ENCODE measurements at regions not wholly inside any gene's neighbourhood (a gene's known extent, or its start where the extent isn't known, plus 50 kb on each side); places are given as distances from the start of the nearest gene placed in this dataset.
A peak's percentile ranks its signal among the peaks of the same experiment; 100 is the strongest.
"Not testable (repeated sequence)": the region's sequence is repeated elsewhere in the genome, so short reads cannot be mapped to it uniquely, and the experiment has no call there.

DNA sequence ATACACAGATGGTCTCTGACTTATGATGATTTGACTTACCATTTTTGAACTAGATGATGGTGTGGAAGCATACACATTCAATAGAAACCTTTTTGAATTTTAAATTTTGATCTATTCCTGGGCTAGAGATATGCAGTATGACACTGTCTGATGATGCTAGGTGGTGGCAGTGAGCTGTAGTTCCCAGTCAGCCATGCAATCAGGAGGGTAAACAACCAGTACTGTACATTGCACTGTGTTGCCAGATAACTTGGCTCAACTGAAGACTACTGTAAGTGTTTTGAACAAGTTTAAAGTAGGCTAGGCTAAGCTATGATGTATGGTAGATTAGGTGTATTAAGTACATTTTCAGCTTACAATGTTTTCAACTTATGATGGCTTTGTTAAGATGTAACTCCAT, 859.1 kb upstream of the ARRDC3 start:
- no peak overlapping the region for H3K27ac ChIP-seq
- TF ChIP-seq ZFX (IDR thresholded peaks at IDR 0.05) (no peak), CTCF (conservative IDR thresholded peaks at IDR 0.05) (peak; percentile 29)

- TF ChIP-seq CTCF (conservative IDR thresholded peaks at IDR 0.05) (no peak), ZFX (IDR thresholded peaks at IDR 0.05) (no peak)
- no peak overlapping the region for H3K27ac ChIP-seq
These were observed 854.8 kb upstream of the ARRDC3 start for GRCh38 chr5:92237896-92238295.

DNA sequence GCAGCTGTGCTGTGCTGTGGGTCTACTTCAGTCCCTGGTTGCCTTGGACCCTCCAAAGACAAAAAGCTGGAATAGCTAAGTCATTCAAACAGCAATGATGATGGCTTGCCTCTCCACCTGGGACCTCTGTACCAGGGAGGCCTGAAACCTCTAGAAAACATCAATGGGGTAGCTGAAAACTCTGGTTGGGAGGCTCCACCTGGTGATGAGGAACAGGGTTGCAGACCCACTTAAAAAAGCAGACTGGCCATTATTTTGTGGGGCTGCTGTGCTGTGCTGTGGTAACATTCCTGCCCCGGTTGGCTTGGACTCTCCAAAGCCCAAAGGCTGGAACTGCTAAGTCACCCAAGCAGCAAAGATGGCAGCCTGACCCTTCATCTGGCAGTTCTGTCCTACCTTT, 839.3 kb upstream of the ARRDC3 start:
- TF ChIP-seq ZFX (IDR thresholded peaks at IDR 0.05) (no peak), CTCF (conservative IDR thresholded peaks at IDR 0.05) (peak; percentile 32)
- H3K27ac ChIP-seq = no peak overlapping the region

- not testable (repeated sequence) for H3K27ac ChIP-seq
These were observed 833.7 kb upstream of the ARRDC3 start for GRCh38 chr5:92216852-92217251.

DNA sequence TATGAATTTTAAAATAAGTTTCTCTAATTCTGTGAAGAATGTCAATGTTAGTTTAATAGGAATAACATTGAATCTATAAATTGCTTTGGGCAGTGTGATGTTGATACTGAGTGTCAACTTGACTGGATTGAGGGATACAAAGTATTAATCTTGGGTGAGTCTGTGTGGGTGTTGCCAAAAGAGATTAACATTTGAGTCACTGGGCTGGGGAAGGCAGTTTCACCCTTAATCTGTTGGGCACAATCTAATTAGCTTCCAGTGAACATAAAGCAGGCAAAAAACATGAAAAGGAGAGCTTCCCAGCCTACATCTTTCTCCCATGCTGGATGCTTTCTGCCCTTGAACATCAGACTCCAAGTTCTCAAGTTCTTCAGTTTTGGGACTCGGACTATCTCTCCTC, 832.0 kb upstream of the ARRDC3 start:
- H3K27ac ChIP-seq = no peak overlapping the region
- no peak for TF ChIP-seq ZFX (IDR thresholded peaks at IDR 0.05)
- no peak for TF ChIP-seq CTCF (conservative IDR thresholded peaks at IDR 0.05)

DNA sequence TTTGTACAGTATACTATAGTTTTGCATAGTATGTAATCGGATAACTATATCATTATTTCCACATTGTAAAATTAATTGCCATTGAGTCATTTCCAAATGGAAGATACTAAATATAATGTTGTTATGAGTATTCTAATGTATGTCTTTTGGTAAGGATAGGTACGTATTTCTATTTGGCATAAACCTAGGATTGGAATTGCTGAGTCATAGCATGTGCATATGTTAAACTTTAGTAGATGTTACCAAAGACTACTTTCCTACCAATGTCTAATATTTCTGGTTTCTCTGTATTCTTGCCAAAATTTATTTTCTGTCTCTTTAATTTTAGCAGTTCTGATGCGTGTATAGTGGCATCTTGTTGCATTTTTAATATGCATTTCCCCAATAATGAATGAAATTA, 825.1 kb upstream of the ARRDC3 start:
- no peak for TF ChIP-seq ZFX (IDR thresholded peaks at IDR 0.05)
- TF ChIP-seq CTCF (conservative IDR thresholded peaks at IDR 0.05) = no peak
- no peak overlapping the region for H3K27ac ChIP-seq

DNA sequence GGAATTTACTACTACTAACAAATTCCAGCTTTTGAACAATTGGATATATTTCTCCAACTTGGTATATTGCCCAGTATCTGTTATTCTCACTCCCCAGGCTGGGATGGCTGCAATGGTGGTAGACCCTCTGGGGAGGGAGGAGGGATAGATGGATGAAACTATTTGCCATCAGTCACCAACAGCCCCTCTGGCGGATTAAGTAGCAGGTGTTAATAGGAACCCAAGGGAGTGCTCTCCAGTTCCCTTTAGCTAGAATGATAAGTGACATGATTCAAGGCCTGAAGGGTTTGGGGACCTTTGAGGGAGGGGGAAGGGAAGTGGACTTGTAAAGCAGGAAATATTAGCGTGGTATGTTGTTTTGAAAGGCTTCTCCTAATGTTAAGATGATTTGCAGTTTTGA, 824.0 kb upstream of the ARRDC3 start:
- no peak overlapping the region for H3K27ac ChIP-seq
- no peak for TF ChIP-seq ZFX (IDR thresholded peaks at IDR 0.05)
- TF ChIP-seq CTCF (conservative IDR thresholded peaks at IDR 0.05) = no peak

DNA sequence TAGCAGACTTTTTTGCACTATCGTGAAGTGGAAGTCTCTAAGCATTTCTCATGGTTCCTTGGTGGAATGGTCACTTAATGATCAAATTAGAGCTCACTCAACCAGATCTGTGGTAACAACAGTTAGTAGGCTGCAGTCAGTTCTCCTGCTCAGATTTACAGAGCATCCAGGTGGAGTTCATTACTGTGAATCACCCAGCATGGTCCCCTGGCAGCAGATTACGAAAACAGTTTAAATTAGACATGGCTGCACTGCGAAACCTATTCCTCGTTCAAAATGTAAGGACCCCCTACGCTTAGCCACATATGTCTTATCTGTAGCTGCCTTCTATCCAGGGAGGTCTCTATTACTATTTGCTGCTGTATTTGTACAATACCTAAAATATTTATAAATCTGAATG, 823.6 kb upstream of the ARRDC3 start:
- no peak overlapping the region for H3K27ac ChIP-seq

DNA sequence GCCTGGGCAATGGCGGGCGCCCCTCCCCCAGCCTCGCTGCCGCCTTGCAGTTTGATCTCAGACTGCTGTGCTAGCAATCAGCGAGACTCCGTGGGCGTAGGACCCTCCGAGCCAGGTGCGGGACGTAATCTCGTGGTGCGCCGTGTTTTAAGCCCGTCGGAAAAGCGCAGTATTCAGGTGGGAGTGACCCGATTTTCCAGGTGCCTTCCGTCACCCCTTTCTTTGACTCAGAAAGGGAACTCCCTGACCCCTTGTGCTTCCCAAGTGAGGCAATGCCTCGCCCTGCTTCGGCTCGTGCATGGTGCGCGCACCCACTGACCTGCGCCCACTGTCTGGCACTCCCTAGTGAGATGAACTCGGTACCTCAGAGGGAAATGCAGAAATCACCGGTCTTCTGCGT, 815.9 kb upstream of the ARRDC3 start:
- peak overlapping the region; percentile 75 for H3K27ac ChIP-seq

More for the DNA sequence above, 823.6 kb upstream of the ARRDC3 start:
- no peak for TF ChIP-seq CTCF (conservative IDR thresholded peaks at IDR 0.05)
- no peak for TF ChIP-seq ZFX (IDR thresholded peaks at IDR 0.05)
